ENCODE measurements at regions not wholly inside any gene's neighbourhood (a gene's known extent, or its start where the extent isn't known, plus 50 kb on each side); places are given as distances from the start of the nearest gene placed in this dataset.
"Not testable (repeated sequence)": the region's sequence is repeated elsewhere in the genome, so short reads cannot be mapped to it uniquely, and the experiment has no call there.

DNA sequence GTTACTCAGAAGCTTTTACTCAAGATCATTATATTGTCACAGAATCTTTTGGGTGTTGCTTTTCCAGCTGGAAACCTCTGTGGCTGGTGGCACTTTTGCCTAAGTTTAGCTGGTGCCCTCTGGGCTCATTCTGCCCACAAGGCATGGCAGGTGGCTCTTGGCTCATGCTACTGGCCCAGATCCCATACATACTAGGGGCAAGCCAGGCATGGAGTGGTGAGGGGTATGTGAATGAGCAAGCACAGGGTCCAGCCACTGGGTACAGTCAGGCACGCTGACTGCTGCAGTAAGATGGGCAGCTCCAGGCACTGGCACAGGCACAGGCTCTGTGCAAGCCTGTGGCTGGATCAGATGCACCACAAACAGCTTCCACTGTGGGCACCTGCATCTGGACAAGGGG lies 375.0 kb upstream of the SEMA3C start:
- Histone ChIP-seq H3K9me3 (ENCODE audit: low read length) (no peaks in the 10 kb centered on the region), H2AFZ (ENCODE audit: low read length) (no peak overlapping the region), H3K79me2 (ENCODE audit: insufficient read depth, low read length) (no peaks in the 10 kb centered on the region), H3K4me1 (ENCODE audit: insufficient read depth, low read length) (no peaks in the 10 kb centered on the region), H3K9ac (ENCODE audit: insufficient read depth, low read depth, low read length) (no peak overlapping the region), H3K4me3 (replicated peaks in 1 of 3; ENCODE audit: insufficient read depth in 1 of 3, low read depth in 2 of 3, low read length in 3 of 3) (no peak overlapping the region), H3K36me3 (replicated peaks in 1 of 2; ENCODE audit: control insufficient read depth in 1 of 2, insufficient read depth in 2 of 2, low read length in 2 of 2) (no peaks in the 10 kb centered on the region), H3K4me2 (ENCODE audit: low read depth, low read length) (no peak overlapping the region), H4K20me1 (ENCODE audit: insufficient read depth, low read length) (no peaks in the 10 kb centered on the region), H3K27ac (ENCODE audit: extremely low read length, insufficient read depth, low read length) (no peak overlapping the region), H3K27me3 (ENCODE audit: control insufficient read depth in 1 of 2, insufficient read depth in 2 of 2, low read length in 2 of 2) (no peaks in the 10 kb centered on the region)
- intact Hi-C loops (cut with micrococcal nuclease; ENCODE audit: unreplicated experiment): no loop called here
- BruUV-seq (replicated peaks): no TSS peak
- no peak for ATAC-seq
- POLR2A ChIA-PET: no interaction called here
- WGBS (ENCODE audit: low lambda C conversion rate): 0% methylated on average over 1 of the region's 1 CpG
- CTCF ChIA-PET (ENCODE audit: low intra/inter-chr PET ratio, low total read pairs): no interaction called here
- no peak for TF ChIP-seq KAT2B (IDR thresholded peaks at IDR 0.05; ENCODE audit: borderline replicate concordance, low read depth, low read length)
- TF ChIP-seq ZNF546 (CRISPR knock-in tag; conservative IDR thresholded peaks at IDR 0.05): no peak
- no peak for TF ChIP-seq KLF13 (CRISPR knock-in tag; IDR thresholded peaks at IDR 0.05)
- TF ChIP-seq SRF (IDR thresholded peaks at IDR 0.05; ENCODE audit: low read depth, low read length): no peak
- TF ChIP-seq KMT2B (CRISPR knock-in tag; IDR thresholded peaks at IDR 0.05): no peak
- no peak for TF ChIP-seq ZNF468 (CRISPR knock-in tag; IDR thresholded peaks at IDR 0.05)
- TF ChIP-seq ZNF713 (CRISPR knock-in tag; IDR thresholded peaks at IDR 0.05): no peak
- TF ChIP-seq NCOR1 (IDR thresholded peaks at IDR 0.05; ENCODE audit: borderline replicate concordance, low read length): no peak
- TF ChIP-seq, protein P1, sequence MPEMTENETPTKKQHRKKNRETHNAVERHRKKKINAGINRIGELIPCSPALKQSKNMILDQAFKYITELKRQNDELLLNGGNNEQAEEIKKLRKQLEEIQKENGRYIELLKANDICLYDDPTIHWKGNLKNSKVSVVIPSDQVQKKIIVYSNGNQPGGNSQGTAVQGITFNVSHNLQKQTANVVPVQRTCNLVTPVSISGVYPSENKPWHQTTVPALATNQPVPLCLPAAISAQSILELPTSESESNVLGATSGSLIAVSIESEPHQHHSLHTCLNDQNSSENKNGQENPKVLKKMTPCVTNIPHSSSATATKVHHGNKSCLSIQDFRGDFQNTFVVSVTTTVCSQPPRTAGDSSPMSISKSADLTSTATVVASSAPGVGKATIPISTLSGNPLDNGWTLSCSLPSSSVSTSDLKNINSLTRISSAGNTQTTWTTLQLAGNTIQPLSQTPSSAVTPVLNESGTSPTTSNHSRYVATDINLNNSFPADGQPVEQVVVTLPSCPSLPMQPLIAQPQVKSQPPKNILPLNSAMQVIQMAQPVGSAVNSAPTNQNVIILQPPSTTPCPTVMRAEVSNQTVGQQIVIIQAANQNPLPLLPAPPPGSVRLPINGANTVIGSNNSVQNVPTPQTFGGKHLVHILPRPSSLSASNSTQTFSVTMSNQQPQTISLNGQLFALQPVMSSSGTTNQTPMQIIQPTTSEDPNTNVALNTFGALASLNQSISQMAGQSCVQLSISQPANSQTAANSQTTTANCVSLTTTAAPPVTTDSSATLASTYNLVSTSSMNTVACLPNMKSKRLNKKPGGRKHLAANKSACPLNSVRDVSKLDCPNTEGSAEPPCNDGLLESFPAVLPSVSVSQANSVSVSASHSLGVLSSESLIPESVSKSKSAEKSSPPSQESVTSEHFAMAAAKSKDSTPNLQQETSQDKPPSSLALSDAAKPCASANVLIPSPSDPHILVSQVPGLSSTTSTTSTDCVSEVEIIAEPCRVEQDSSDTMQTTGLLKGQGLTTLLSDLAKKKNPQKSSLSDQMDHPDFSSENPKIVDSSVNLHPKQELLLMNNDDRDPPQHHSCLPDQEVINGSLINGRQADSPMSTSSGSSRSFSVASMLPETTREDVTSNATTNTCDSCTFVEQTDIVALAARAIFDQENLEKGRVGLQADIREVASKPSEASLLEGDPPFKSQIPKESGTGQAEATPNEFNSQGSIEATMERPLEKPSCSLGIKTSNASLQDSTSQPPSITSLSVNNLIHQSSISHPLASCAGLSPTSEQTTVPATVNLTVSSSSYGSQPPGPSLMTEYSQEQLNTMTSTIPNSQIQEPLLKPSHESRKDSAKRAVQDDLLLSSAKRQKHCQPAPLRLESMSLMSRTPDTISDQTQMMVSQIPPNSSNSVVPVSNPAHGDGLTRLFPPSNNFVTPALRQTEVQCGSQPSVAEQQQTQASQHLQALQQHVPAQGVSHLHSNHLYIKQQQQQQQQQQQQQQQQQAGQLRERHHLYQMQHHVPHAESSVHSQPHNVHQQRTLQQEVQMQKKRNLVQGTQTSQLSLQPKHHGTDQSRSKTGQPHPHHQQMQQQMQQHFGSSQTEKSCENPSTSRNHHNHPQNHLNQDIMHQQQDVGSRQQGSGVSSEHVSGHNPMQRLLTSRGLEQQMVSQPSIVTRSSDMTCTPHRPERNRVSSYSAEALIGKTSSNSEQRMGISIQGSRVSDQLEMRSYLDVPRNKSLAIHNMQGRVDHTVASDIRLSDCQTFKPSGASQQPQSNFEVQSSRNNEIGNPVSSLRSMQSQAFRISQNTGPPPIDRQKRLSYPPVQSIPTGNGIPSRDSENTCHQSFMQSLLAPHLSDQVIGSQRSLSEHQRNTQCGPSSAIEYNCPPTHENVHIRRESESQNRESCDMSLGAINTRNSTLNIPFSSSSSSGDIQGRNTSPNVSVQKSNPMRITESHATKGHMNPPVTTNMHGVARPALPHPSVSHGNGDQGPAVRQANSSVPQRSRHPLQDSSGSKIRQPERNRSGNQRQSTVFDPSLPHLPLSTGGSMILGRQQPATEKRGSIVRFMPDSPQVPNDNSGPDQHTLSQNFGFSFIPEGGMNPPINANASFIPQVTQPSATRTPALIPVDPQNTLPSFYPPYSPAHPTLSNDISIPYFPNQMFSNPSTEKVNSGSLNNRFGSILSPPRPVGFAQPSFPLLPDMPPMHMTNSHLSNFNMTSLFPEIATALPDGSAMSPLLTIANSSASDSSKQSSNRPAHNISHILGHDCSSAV (CRISPR knock-in tag; IDR thresholded peaks at IDR 0.05; ENCODE audit: borderline replicate concordance): no peak
- TF ChIP-seq SMC3 (IDR thresholded peaks at IDR 0.05; ENCODE audit: low read length): no peak
- TF ChIP-seq, protein P2, sequence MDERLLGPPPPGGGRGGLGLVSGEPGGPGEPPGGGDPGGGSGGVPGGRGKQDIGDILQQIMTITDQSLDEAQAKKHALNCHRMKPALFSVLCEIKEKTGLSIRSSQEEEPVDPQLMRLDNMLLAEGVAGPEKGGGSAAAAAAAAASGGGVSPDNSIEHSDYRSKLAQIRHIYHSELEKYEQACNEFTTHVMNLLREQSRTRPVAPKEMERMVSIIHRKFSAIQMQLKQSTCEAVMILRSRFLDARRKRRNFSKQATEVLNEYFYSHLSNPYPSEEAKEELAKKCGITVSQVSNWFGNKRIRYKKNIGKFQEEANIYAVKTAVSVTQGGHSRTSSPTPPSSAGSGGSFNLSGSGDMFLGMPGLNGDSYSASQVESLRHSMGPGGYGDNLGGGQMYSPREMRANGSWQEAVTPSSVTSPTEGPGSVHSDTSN (CRISPR knock-in tag; IDR thresholded peaks at IDR 0.05): no peak
- DNase-seq (ENCODE audit: low spot score): no peak
- FAIRE-seq: no peak
- in situ Hi-C loops (cut with HindIII; ENCODE audit: extremely low pct_ligation_motif_present, low pct_unique_long_range_greater_than_20kb): no loop called here

DNA sequence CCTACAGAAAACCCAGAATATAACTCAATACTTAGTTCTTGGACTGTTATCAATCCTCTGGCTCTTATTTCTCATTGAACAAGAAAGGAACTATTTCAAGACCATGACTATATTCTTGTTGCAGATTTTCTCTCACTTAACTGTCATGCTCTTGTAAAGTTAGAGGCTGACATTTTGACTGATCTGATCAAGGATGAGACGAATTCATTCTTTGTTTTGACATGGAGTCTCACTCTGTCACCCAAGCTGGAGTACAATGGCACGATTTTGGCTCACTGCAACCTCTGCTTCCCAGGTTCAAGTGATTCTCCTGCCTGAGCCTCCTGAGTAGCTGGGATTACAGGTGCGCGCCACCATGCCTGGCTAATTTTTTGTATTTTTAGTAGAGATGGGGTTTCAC lies 367.9 kb upstream of the SEMA3C start:
- POLR2A ChIA-PET; CTCF ChIA-PET (ENCODE audit: low intra/inter-chr PET ratio, low total read pairs); DNase-seq (ENCODE audit: low spot score); H4K20me1 ChIP-seq (ENCODE audit: insufficient read depth, low read length); H2AFZ ChIP-seq (ENCODE audit: low read length); H3K4me3 ChIP-seq (replicated peaks in 1 of 3; ENCODE audit: insufficient read depth in 1 of 3, low read depth in 2 of 3, low read length in 3 of 3); H3K9me3 ChIP-seq (ENCODE audit: low read length); H3K9ac ChIP-seq (ENCODE audit: insufficient read depth, low read depth, low read length); intact Hi-C loops (cut with micrococcal nuclease; ENCODE audit: unreplicated experiment); H3K27me3 ChIP-seq (ENCODE audit: control insufficient read depth in 1 of 2, insufficient read depth in 2 of 2, low read length in 2 of 2); FAIRE-seq; ATAC-seq; H3K79me2 ChIP-seq (ENCODE audit: insufficient read depth, low read length); in situ Hi-C loops (cut with HindIII; ENCODE audit: extremely low pct_ligation_motif_present, low pct_unique_long_range_greater_than_20kb); H3K27ac ChIP-seq (ENCODE audit: extremely low read length, insufficient read depth, low read length); H3K4me2 ChIP-seq (ENCODE audit: low read depth, low read length); BruUV-seq (replicated peaks); H3K4me1 ChIP-seq (ENCODE audit: insufficient read depth, low read length); H3K36me3 ChIP-seq (replicated peaks in 1 of 2; ENCODE audit: control insufficient read depth in 1 of 2, insufficient read depth in 2 of 2, low read length in 2 of 2): not testable (repeated sequence)
- WGBS (ENCODE audit: low lambda C conversion rate): 51% methylated on average over 4 of the region's 4 CpGs

All from HepG2 (cell line).